K562 (cell line): ENCODE measurements at regions not wholly inside any gene's neighbourhood (a gene's known extent, or its start where the extent isn't known, plus 50 kb on each side); places are given as distances from the start of the nearest gene placed in this dataset.

Source experiments
- ATAC-seq: fragments of 200-7000 bp; cut with Tn5 transposase; 3 replicates; pipeline ENCODE4 v1.9.1; 2020; ENCODE audit warnings: moderate library complexity
- BruUV-seq: library from RNA; stranded (reverse); fragments of 400-500 nt; replicated peaks from 2 replicates; lab custom pipeline; 2021; lab: Mats Ljungman, UMichigan
- CTCF ChIA-PET: fragments of 300-600 bp; formaldehyde crosslinking; extraction: SDS; loops from one replicate; lab custom pipeline; 2021; ENCODE audit warnings: low intra/inter-chr PET ratio; lab: Yijun Ruan, JAX
- POLR2A ChIA-PET: fragments of 300-600, 350-650 bp; sonication (Branson Sonifier 250); formaldehyde crosslinking; extraction: SDS; loops from one replicate; lab custom pipeline; 2021; ENCODE audit warnings: antibody characterized with exemption, inconsistent platforms; lab: Yijun Ruan, JAX
- DNase-seq, 4 experiments: peaks; one replicate each; pipeline versions ENCODE4 v3.0.0 to v3.0.0-alpha.2; 2011 to 2018; ENCODE audit warnings: low spot score in 3 of 4, mixed read lengths in 3 of 4; ENCODE audit errors: extremely low read depth in 1 of 4
- FAIRE-seq: peaks from 2 replicates; lab custom pipeline; 2011; peaks lifted over from hg19 to GRCh38; lab: Jason Lieb, UNC
- H2AFZ ChIP-seq: 2 replicates; pipeline ENCODE4 v1.6.0; 2011; ENCODE audit warnings: low read depth, low read length, control low read depth, inconsistent platforms
- H3K27ac ChIP-seq: fragments of 200-600 bp; 3 replicates; pipeline ENCODE4 v1.8.0; 2011; ENCODE audit warnings: low read depth, mild to moderate bottlenecking, control low read depth, inconsistent platforms, low read length, moderate library complexity, mixed read lengths; ENCODE audit errors: extremely low read depth
- H3K27me3 ChIP-seq, 2 experiments: fragments of 300-600 bp in 1 of 2; 2 replicates in 1 of 2; 3 replicates in 1 of 2; pipeline versions ENCODE4 v1.6.0 to v1.8.0; 2011; ENCODE audit warnings: inconsistent platforms in 2 of 2, low read length in 2 of 2, mild to moderate bottlenecking in 1 of 2, mixed read lengths in 1 of 2, moderate library complexity in 1 of 2; ENCODE audit not compliant: control insufficient read depth in 2 of 2, insufficient read depth in 2 of 2
- H3K36me3 ChIP-seq: fragments of 300-600 bp; 3 replicates; pipeline ENCODE4 v1.8.0; 2011; ENCODE audit warnings: mild to moderate bottlenecking, low read length, inconsistent platforms; ENCODE audit not compliant: control insufficient read depth, insufficient read depth
- H3K4me1 ChIP-seq, 2 experiments: fragments of 200-600 bp in 1 of 2; replicated peaks in 1 of 2; 2 replicates in 1 of 2; 3 replicates in 1 of 2; pipeline versions ENCODE4 v1.5.1 to v1.8.0; 2011; ENCODE audit warnings: inconsistent platforms in 2 of 2, low read length in 2 of 2, mild to moderate bottlenecking in 1 of 2, mixed read lengths in 1 of 2, moderate library complexity in 1 of 2; ENCODE audit not compliant: control insufficient read depth in 2 of 2, insufficient read depth in 2 of 2
- H3K4me2 ChIP-seq: 2 replicates; pipeline ENCODE4 v1.6.1; 2011; ENCODE audit warnings: low read length, control low read depth, inconsistent platforms, mixed read lengths; ENCODE audit not compliant: insufficient read depth
- H3K4me3 ChIP-seq: fragments of 200-600 bp; sonication (generic), shearing (Covaris generic); 2 replicates; pipeline ENCODE4 v1.5.1; 2016; ENCODE audit warnings: control low read depth, inconsistent platforms
- H3K79me2 ChIP-seq: fragments of 200-600 bp; 3 replicates; pipeline ENCODE4 v1.8.0; 2011; ENCODE audit warnings: low read length, inconsistent platforms; ENCODE audit not compliant: control insufficient read depth, insufficient read depth
- H3K9ac ChIP-seq, 2 experiments: 2 replicates each; pipeline versions ENCODE4 v1.6.0 to v1.6.1; 2011; ENCODE audit warnings: low read depth in 2 of 2, low read length in 2 of 2, control low read depth in 1 of 2, inconsistent platforms in 1 of 2, mild to moderate bottlenecking in 1 of 2, mixed read lengths in 1 of 2; ENCODE audit not compliant: insufficient read depth in 1 of 2
- H3K9me1 ChIP-seq: one replicate; pipeline ENCODE4 v1.6.0; 2011; ENCODE audit warnings: inconsistent platforms, mild to moderate bottlenecking, low read length, moderate library complexity; ENCODE audit not compliant: control insufficient read depth, insufficient read depth
- H3K9me3 ChIP-seq: replicated peaks from 2 replicates; pipeline ENCODE4 v1.5.1; 2011; ENCODE audit warnings: low read depth, low read length, inconsistent platforms; ENCODE audit not compliant: control insufficient read depth, insufficient read depth
- H4K20me1 ChIP-seq: replicated peaks from 2 replicates; pipeline ENCODE4 v1.6.1; 2011; ENCODE audit warnings: low read length, inconsistent platforms, mixed read lengths; ENCODE audit not compliant: control insufficient read depth, insufficient read depth
- ARID3A ChIP-seq: IDR thresholded peaks from 2 replicates; pipeline ENCODE4 v1.6.1; 2012; ENCODE audit warnings: low read depth, low read length, improper control_type of control experiment, borderline replicate concordance
- BCL6 ChIP-seq: fragments of 250-450 bp; sonication (Bioruptor Pico); IDR thresholded peaks from 2 replicates; pipeline ENCODE4 v1.4.0; 2020
- GABPA ChIP-seq: fragments of 200-800 bp; sonication (Bioruptor generic); conservative IDR thresholded peaks from 2 replicates; pipeline ENCODE4 v1.6.1; 2016; ENCODE audit warnings: low read depth, missing genetic modification characterization, missing compliant biosample characterization
- GMEB1 ChIP-seq: fragments of 250-450 bp; sonication (Bioruptor Pico); IDR thresholded peaks from 2 replicates; pipeline ENCODE4 v1.4.0; 2020; ENCODE audit warnings: mild to moderate bottlenecking
- HIVEP1 ChIP-seq: fragments of 250-450 bp; sonication (Bioruptor Pico); IDR thresholded peaks from 2 replicates; pipeline ENCODE4 v1.4.0; 2020; ENCODE audit warnings: mild to moderate bottlenecking
- IRF1 ChIP-seq: sonication (generic); formaldehyde crosslinking; IDR thresholded peaks from 2 replicates; pipeline ENCODE4 v1.8.0; 2022; ENCODE audit warnings: missing genetic modification reagents, mild to moderate bottlenecking, borderline replicate concordance
- LEF1 ChIP-seq: fragments of 450-650 bp; IDR thresholded peaks from 2 replicates; pipeline ENCODE4 v1.6.1; 2016; ENCODE audit warnings: mild to moderate bottlenecking
- MNT ChIP-seq, 2 experiments: fragments of 450-650 bp; conservative IDR thresholded peaks; 2 replicates each; pipeline ENCODE4 v1.6.1; 2017; ENCODE audit warnings: mild to moderate bottlenecking in 2 of 2, moderate library complexity in 2 of 2
- MXI1 ChIP-seq: IDR thresholded peaks from 2 replicates; pipeline ENCODE4 v1.6.1; 2011; ENCODE audit warnings: low read depth, mild to moderate bottlenecking, improper control_type of control experiment, low read length
- NFRKB ChIP-seq: fragments of 450-650 bp; IDR thresholded peaks from 2 replicates; pipeline ENCODE4 v1.6.1; 2016; ENCODE audit warnings: low read depth
- POLR2A ChIP-seq: fragments of 450-650 bp; conservative IDR thresholded peaks from 2 replicates; pipeline ENCODE4 v1.6.1; 2016
- RBFOX2 ChIP-seq: fragments of 200-400 bp; formaldehyde crosslinking; IDR thresholded peaks from 2 replicates; pipeline ENCODE4 v1.6.1; 2017; ENCODE audit warnings: low read depth, mild to moderate bottlenecking, low read length, moderate library complexity
- SMAD3 ChIP-seq: fragments of 450-650 bp; formaldehyde crosslinking; conservative IDR thresholded peaks from 2 replicates; pipeline ENCODE4 v1.4.0; 2020; ENCODE audit warnings: mild to moderate bottlenecking
- ZNF280A ChIP-seq: fragments of 450-650 bp; IDR thresholded peaks from 2 replicates; pipeline ENCODE4 v1.6.1; 2018; ENCODE audit warnings: mild to moderate bottlenecking, low read depth; ENCODE audit not compliant: partially characterized antibody
- WGBS: fragments of 100-300 bp; shearing (Covaris generic); methylation state at CpG from one replicate; pipeline ENCODE4 v1.1.6; 2016; ENCODE audit warnings: low coverage, mixed read lengths; ENCODE audit not compliant: insufficient coverage; ENCODE audit errors: missing lambda C conversion rate; 5-methylcytosine and 5-hydroxymethylcytosine counted together
- in situ Hi-C: fragments of 300-500 bp; cut with MboI; formaldehyde crosslinking; loops from 4 replicates; pipeline ENCODE4 v1.15.0; 2018; ENCODE audit warnings: inconsistent platforms, mixed read lengths
- intact Hi-C: fragments of 100-400 bp; cut with micrococcal nuclease; formaldehyde crosslinking; loops from 2 replicates; pipeline ENCODE4 v1.14.2; 2022

- DNase-seq (peak; percentile 17 to 69 (median 36)), ATAC-seq (peak; percentile 72), FAIRE-seq (peak; percentile 94)
- no peaks in the 10 kb centered on the region for H3K79me2 ChIP-seq
- no peaks in the 10 kb centered on the region for H3K27me3 ChIP-seq
- peak overlapping the region; percentile 31 for H3K4me3 ChIP-seq
- H3K9ac ChIP-seq: peak overlapping the region in 1 of 2 experiments; percentile 51; a peak in 3 of 4 replicates
- BruUV-seq: no TSS peak
- peak overlapping the region; percentile 93 for H2AFZ ChIP-seq
- peaks cover 0 to 41% of the 10 kb centered on the region in 2 experiments; a peak in 4 of 5 replicates for H3K4me1 ChIP-seq
- no peaks in the 10 kb centered on the region for H4K20me1 ChIP-seq
- H3K36me3 ChIP-seq: no peaks in the 10 kb centered on the region
- no peaks in the 10 kb centered on the region for H3K9me1 ChIP-seq
- 2% methylated on average over 4 of the region's 4 CpGs for WGBS
- in situ Hi-C loops (no loop called here), intact Hi-C loops (loop anchor here (2.0 to 5.0 kb wide), 2 partner anchors 36 to 279 kb away; no protein-coding TSS in a partner anchor)
- peak overlapping the region; percentile 67 for H3K27ac ChIP-seq
- H3K4me2 ChIP-seq: peak overlapping the region; percentile 79
- no peaks in the 10 kb centered on the region for H3K9me3 ChIP-seq
- POLR2A ChIA-PET: interaction anchor here (0.6 to 1.0 kb wide), 4 partner anchors 9 to 24 kb away, joined by 3 to 4 read pairs (median 3); no protein-coding TSS in a partner anchor
- CTCF ChIA-PET: no interaction called here
- TF ChIP-seq ARID3A (peak; percentile 64; the same call in 1 of the 2 replicates), HIVEP1 (CRISPR knock-in tag) (no peak), SMAD3 (0 out of 2 replicates have a peak, but pooled peaks have one; percentile 36), NFRKB (peak; percentile 82; the same call in 1 of the 2 replicates), GABPA (peak; percentile 62), MNT (conservative IDR thresholded peaks at IDR 0.05) (peak in 1 of 2 experiments; percentile 19; a peak in 1 of 4 replicates), IRF1 (CRISPR knock-in tag) (no peak), POLR2A (no peak), MXI1 (no peak), ZNF280A (no peak), RBFOX2 (peak; percentile 56), BCL6 (no peak), GMEB1 (CRISPR knock-in tag) (no peak), LEF1 (peak; percentile 57; the same call in 1 of the 2 replicates)
These were observed 281.1 kb upstream of the AMIGO2 start for GRCh38 chr12:47360771-47361388.
